HG03280 (cell line): ENCODE measurements at regions not wholly inside any gene's neighbourhood (a gene's known extent, or its start where the extent isn't known, plus 50 kb on each side); places are given as distances from the start of the nearest gene placed in this dataset.

Source experiments
- ATAC-seq: cut with Tn5 transposase; IDR thresholded peaks from one replicate; pipeline ENCODE4 v1.9.1; 2021; ENCODE audit warnings: mild to moderate bottlenecking, moderate library complexity; ENCODE audit not compliant: unreplicated experiment

- ATAC-seq = peak; percentile 64
Observed at GRCh38 chr1:219109424-219110018, 64.2 kb upstream of the LYPLAL1 start.

DNA sequence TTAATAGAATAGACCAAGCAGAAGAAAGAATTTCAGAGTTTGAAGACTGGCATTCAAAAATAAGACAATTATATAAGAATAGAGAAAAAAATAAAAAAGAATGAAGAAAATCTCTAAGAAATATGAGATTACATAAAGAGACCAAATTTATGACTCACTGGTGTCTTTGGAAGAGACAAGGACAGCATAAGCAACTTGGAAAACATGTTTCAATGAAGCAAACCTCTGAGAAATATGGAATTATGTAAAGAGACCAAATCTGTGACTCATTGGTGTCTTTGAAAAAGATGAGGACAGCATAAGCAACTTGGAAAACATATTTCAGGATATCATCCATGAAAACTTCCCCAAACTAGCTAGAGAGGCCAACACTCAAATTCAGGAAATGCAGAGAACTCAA lies 60.4 kb upstream of the LYPLAL1 start:
- ATAC-seq = no peak

DNA sequence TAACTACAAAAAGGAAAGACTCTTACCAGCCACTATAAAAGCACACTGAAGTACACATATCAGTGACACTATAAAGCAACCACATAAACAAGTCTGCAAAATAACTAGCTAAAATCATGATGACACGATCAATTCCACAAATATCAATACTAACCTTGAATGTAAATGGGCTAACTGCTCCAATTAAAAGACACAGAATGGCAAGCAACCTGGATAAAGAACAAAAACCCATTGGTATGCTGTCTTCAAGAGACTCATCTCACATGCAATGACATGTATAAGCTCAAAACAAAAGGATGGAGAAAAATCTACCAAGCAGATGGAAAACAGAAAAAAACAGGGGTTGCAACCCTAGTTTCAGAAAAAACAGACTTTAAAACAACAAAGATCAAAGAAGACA lies 59.7 kb upstream of the LYPLAL1 start:
- no peak for ATAC-seq

DNA sequence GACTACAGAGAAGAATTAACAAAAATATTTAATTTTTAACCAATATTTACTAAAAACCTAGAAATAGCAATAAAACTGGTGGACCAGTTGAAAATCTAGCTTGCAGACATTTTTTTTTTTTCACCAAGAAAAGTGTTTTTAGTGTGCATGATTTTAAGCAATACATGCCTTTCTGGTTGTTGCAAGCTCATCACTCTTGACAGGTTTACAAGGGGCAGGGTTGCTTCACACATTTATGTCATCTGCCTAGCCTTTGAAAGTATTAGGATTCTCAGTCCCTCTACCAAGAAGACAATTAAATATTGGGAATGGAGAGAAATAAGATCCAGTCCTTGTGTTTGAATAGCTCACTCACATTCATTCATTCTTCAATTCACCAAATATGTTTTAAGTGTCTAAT lies 53.8 kb upstream of the LYPLAL1 start:
- ATAC-seq = no peak

GRCh38 chr1:219120624-219121544 lies 52.8 kb upstream of the LYPLAL1 start:
- ATAC-seq = no peak

GRCh38 chr1:219121679-219122078 lies 52.0 kb upstream of the LYPLAL1 start:
- ATAC-seq = no peak

DNA sequence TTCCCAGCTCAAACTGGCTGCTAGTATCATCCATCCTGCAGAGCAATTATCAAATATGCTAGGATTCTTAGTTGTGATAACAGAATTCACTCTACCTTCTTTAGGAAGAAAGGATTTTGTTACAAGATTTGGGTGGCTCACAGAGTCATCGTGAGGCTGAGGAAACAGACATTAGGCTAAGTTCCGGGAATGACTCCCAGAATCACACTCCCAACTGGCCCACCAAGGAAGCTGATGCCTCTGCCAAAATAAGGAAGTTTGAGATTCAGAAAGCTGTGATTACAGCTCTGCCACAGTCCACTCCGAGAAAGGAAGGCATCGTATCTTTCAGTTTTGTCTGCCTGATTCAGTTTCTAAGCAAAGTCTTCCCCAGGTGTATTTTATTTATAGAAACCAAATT lies 50.6 kb upstream of the LYPLAL1 start:
- ATAC-seq = no peak
